DOHH2 (cell line): ENCODE measurements at regions not wholly inside any gene's neighbourhood (a gene's known extent, or its start where the extent isn't known, plus 50 kb on each side); places are given as distances from the start of the nearest gene placed in this dataset.

Source experiments
- H3F3A ChIP-seq: fragments of 200-600 bp; sonication (generic), shearing (Covaris generic); 2 replicates; pipeline ENCODE4 v1.6.0; 2016; ENCODE audit warnings: antibody characterized with exemption, mild to moderate bottlenecking; ENCODE audit not compliant: control insufficient read depth, insufficient read depth
- H3K27ac ChIP-seq: fragments of 200-600 bp; sonication (generic); 2 replicates; pipeline ENCODE4 v1.5.1; 2014; ENCODE audit warnings: low read depth, mild to moderate bottlenecking, low read length, moderate library complexity
- H3K27me3 ChIP-seq: fragments of 200-600 bp; sonication (generic); 2 replicates; pipeline ENCODE4 v1.6.1; 2014; ENCODE audit warnings: mild to moderate bottlenecking, low read length, mixed read lengths; ENCODE audit not compliant: control insufficient read depth
- H3K36me3 ChIP-seq: fragments of 200-600 bp; sonication (generic); 2 replicates; pipeline ENCODE4 v1.6.1; 2014; ENCODE audit warnings: mild to moderate bottlenecking, low read length, moderate library complexity, mixed read lengths; ENCODE audit not compliant: control insufficient read depth
- H3K4me1 ChIP-seq: fragments of 200-600 bp; sonication (generic); 2 replicates; pipeline ENCODE4 v1.6.1; 2014; ENCODE audit warnings: mild to moderate bottlenecking, low read length, mixed read lengths; ENCODE audit not compliant: control insufficient read depth
- H3K4me2 ChIP-seq: fragments of 200-600 bp; sonication (generic); 2 replicates; pipeline ENCODE4 v1.6.0; 2014; ENCODE audit warnings: mild to moderate bottlenecking, low read length, moderate library complexity
- H3K4me3 ChIP-seq: fragments of 200-600 bp; sonication (generic); 2 replicates; pipeline ENCODE4 v1.5.1; 2014; ENCODE audit warnings: mild to moderate bottlenecking, low read length, mixed read lengths
- H3K79me2 ChIP-seq: fragments of 200-600 bp; sonication (generic); 2 replicates; pipeline ENCODE4 v1.6.1; 2014; ENCODE audit warnings: mild to moderate bottlenecking, low read length, mixed read lengths; ENCODE audit not compliant: control insufficient read depth
- H3K9me2 ChIP-seq: fragments of 200-600 bp; sonication (generic); replicated peaks from 2 replicates; pipeline ENCODE4 v1.6.1; 2014; ENCODE audit warnings: mild to moderate bottlenecking, low read length, mixed read lengths; ENCODE audit not compliant: control insufficient read depth
- H3K9me3 ChIP-seq: fragments of 200-600 bp; sonication (generic); 2 replicates; pipeline ENCODE4 v1.6.1; 2014; ENCODE audit warnings: antibody characterized with exemption, low read length, mixed read lengths; ENCODE audit not compliant: control insufficient read depth, insufficient read depth
- H4K20me1 ChIP-seq: fragments of 200-600 bp; sonication (generic); 2 replicates; pipeline ENCODE4 v1.6.0; 2014; ENCODE audit warnings: low read depth, mild to moderate bottlenecking, antibody characterized with exemption, low read length, moderate library complexity; ENCODE audit not compliant: control insufficient read depth, insufficient read depth
- EZH2phosphoT487 ChIP-seq: fragments of 200-600 bp; sonication (generic); IDR thresholded peaks from 2 replicates; pipeline ENCODE4 v1.6.1; 2017; ENCODE audit warnings: borderline replicate concordance, mild to moderate bottlenecking, antibody characterized with exemption, low read length, moderate library complexity, mixed read lengths
- TF ChIP-seq, protein P1 (sequence below): fragments of 200-600 bp; sonication (generic); IDR thresholded peaks from one replicate; pipeline ENCODE4 v1.5.1; 2014; ENCODE audit warnings: antibody characterized with exemption, mild to moderate bottlenecking, low read depth, low read length; ENCODE audit not compliant: poor library complexity, severe bottlenecking

DNA sequence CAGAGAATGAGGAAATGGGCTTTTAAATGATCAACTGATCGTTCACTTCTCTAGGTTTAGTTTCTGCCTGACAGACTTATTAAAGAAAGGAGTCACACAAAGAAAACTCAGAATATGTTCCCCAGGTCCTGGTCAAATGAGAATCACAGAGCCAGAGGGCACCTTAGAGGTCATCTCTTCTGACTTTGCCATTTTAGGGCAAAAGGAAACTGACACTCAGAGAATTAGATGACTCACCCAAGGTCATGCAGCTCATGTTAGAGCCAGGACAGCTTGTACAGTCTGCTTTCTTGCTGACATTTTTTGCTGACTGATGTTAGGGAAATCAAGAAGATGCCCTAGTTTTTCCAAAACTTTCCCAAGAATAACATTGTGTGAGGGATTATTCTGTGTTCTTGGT lies 312.7 kb upstream of the SP8 start:
- H3K36me3 ChIP-seq, result no peaks in the 10 kb centered on the region
- H3K9me3 ChIP-seq, result no peaks in the 10 kb centered on the region
- H3K9me2 ChIP-seq, result no peaks in the 10 kb centered on the region
- H3F3A ChIP-seq, result no peaks in the 10 kb centered on the region
- H3K4me1 ChIP-seq, result no peaks in the 10 kb centered on the region
- TF ChIP-seq EZH2phosphoT487, result no peak
- TF ChIP-seq, protein P1, sequence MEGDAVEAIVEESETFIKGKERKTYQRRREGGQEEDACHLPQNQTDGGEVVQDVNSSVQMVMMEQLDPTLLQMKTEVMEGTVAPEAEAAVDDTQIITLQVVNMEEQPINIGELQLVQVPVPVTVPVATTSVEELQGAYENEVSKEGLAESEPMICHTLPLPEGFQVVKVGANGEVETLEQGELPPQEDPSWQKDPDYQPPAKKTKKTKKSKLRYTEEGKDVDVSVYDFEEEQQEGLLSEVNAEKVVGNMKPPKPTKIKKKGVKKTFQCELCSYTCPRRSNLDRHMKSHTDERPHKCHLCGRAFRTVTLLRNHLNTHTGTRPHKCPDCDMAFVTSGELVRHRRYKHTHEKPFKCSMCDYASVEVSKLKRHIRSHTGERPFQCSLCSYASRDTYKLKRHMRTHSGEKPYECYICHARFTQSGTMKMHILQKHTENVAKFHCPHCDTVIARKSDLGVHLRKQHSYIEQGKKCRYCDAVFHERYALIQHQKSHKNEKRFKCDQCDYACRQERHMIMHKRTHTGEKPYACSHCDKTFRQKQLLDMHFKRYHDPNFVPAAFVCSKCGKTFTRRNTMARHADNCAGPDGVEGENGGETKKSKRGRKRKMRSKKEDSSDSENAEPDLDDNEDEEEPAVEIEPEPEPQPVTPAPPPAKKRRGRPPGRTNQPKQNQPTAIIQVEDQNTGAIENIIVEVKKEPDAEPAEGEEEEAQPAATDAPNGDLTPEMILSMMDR, result no peak
- H4K20me1 ChIP-seq, result no peaks in the 10 kb centered on the region
- H3K79me2 ChIP-seq, result no peaks in the 10 kb centered on the region
- no peak overlapping the region for H3K27ac ChIP-seq
- H3K4me2 ChIP-seq, result no peak overlapping the region
- no peaks in the 10 kb centered on the region for H3K27me3 ChIP-seq
- H3K4me3 ChIP-seq, result no peak overlapping the region

DNA sequence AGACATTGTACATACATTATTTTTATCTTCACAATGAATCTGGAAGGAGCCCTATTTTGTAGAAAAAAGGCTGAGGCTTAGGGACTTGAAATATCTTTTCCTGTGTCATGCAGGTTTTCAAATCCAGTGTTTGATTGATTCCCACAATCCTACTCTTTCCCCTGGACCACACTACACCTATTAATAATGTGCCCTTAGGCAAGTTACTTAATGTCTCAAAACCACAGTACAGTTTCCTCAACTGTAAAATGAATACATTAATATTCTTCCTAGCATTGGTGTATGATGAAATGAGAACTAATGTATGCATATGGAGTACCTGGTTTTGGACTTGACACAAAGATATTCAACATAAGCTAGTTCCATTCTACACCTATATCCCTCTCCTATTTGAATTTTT lies 313.3 kb upstream of the SP8 start:
- Histone ChIP-seq H3K27ac (no peak overlapping the region), H3K36me3 (no peaks in the 10 kb centered on the region), H3K4me1 (no peaks in the 10 kb centered on the region), H3F3A (no peaks in the 10 kb centered on the region), H3K27me3 (no peaks in the 10 kb centered on the region), H3K4me2 (no peak overlapping the region), H3K4me3 (no peak overlapping the region), H3K9me3 (no peaks in the 10 kb centered on the region), H4K20me1 (no peaks in the 10 kb centered on the region), H3K9me2 (no peaks in the 10 kb centered on the region), H3K79me2 (no peaks in the 10 kb centered on the region)
- TF ChIP-seq, protein P1, result no peak
- TF ChIP-seq EZH2phosphoT487, result no peak

GRCh38 chr7:21101541-21101940 lies 314.9 kb upstream of the SP8 start:
- H3K4me3 ChIP-seq, result no peak overlapping the region
- no peaks in the 10 kb centered on the region for H3F3A ChIP-seq
- no peaks in the 10 kb centered on the region for H3K79me2 ChIP-seq
- no peaks in the 10 kb centered on the region for H3K27me3 ChIP-seq
- no peaks in the 10 kb centered on the region for H3K9me2 ChIP-seq
- no peak overlapping the region for H3K4me2 ChIP-seq
- no peaks in the 10 kb centered on the region for H3K36me3 ChIP-seq
- H3K27ac ChIP-seq, result no peak overlapping the region
- no peaks in the 10 kb centered on the region for H3K4me1 ChIP-seq
- no peaks in the 10 kb centered on the region for H3K9me3 ChIP-seq
- TF ChIP-seq, protein P1, result no peak
- no peak for TF ChIP-seq EZH2phosphoT487
- H4K20me1 ChIP-seq, result no peaks in the 10 kb centered on the region
